ENCODE measurements at regions not wholly inside any gene's neighbourhood (a gene's known extent, or its start where the extent isn't known, plus 50 kb on each side); places are given as distances from the start of the nearest gene placed in this dataset.

- TF ChIP-seq KIAA2018 (CRISPR knock-in tag; IDR thresholded peaks at IDR 0.05; ENCODE audit: borderline replicate concordance) (no peak), GFI1 (CRISPR knock-in tag; IDR thresholded peaks at IDR 0.05; ENCODE audit: borderline replicate concordance) (no peak), ZNF7 (CRISPR knock-in tag; IDR thresholded peaks at IDR 0.05) (no peak), ATM (IDR thresholded peaks at IDR 0.05; ENCODE audit: borderline replicate concordance) (no peak), MAFK (conservative IDR thresholded peaks at IDR 0.05 in 1 of 2, IDR thresholded peaks at IDR 0.05 in 1 of 2; ENCODE audit: low read length in 2 of 2) (no peak), SMAD9 (CRISPR knock-in tag; IDR thresholded peaks at IDR 0.05) (no peak), KDM5A (IDR thresholded peaks at IDR 0.05; ENCODE audit: borderline replicate concordance, low read length) (no peak), ZNF770 (CRISPR knock-in tag; IDR thresholded peaks at IDR 0.05) (no peak), ATAD3A (CRISPR knock-in tag; IDR thresholded peaks at IDR 0.05) (no peak)
These were observed 214.3 kb upstream of the TCF21 start (continued) for GRCh38 chr6:133674661-133675060.
